GM21528 (cell line): ENCODE measurements at regions not wholly inside any gene's neighbourhood (a gene's known extent, or its start where the extent isn't known, plus 50 kb on each side); places are given as distances from the start of the nearest gene placed in this dataset.
"Not testable (repeated sequence)": the region's sequence is repeated elsewhere in the genome, so short reads cannot be mapped to it uniquely, and the experiment has no call there.

ENCODE experiments used
- ATAC-seq: cut with Tn5 transposase; IDR thresholded peaks from one replicate; pipeline ENCODE4 v1.9.1; 2021; ENCODE audit warnings: mild to moderate bottlenecking, moderate library complexity; ENCODE audit not compliant: unreplicated experiment, low FRiP score

DNA sequence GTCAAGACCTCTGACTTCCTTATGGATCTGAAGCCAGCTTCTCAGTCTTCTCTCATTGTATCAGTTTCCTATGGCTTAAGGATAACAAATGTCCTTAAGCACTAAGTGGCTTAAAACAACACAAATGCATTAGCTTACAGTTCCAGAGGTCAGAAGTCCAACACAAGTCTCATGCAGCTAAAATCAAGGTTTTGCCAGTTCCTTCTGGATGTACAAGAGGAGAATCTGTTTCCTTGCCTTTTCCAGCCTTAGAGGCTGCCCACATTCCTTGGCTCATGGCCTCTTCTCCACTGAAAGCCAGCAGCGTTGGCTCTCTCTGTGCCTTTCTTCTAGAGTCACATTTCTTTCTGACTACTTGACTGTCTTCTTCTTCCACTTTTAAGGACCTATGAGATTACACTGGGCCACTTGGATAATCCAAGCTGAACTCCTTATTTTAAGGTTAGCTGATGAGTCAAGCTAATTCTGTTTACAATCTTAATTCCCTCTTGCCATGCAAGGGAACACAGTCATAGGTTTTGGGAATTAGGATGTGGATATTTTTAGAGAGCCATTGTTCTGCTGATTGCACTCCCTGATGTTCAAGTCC is 179.0 kb downstream of the BCAS1 start:
- no peak for ATAC-seq

DNA sequence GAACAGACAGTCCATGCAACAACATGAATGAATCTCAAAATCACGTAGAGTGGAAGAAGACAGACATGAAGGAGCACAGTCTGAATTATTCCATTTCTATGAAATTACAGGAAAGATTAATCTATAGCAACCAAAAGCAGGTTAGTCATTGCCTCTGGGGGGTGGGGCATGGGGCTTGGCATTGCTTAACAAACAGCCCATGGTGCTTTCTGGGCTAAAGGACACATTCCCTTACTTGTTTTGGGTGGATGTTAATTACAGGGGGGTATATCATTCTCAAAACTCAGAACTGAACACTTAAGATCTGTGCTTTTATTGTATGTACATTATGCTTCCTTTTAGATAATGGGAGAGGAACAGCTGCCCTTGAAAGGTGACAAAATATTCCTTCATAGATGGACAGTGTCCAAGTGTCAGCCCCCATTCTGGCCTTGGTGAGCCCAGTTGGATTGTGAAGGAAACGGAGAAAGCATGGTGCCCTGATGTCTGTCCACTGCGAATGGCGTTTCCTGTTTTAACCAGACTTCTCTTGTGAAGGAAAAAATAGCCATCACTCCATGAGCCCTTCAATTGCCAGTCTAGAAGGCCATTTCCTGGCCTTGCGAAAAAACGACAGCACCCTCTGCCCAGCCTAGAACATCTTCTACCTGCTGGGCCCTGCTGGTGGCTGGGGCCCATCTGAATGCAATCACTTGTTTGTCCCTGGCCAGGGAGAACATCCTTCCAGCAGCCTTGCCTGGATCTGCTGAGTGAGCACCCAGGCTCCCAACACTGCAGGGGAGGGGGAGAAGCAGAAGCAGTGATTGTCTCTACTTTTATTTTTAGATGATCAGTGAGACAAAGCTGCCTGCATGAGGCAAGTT is 179.7 kb downstream of the BCAS1 start:
- ATAC-seq: no peak

DNA sequence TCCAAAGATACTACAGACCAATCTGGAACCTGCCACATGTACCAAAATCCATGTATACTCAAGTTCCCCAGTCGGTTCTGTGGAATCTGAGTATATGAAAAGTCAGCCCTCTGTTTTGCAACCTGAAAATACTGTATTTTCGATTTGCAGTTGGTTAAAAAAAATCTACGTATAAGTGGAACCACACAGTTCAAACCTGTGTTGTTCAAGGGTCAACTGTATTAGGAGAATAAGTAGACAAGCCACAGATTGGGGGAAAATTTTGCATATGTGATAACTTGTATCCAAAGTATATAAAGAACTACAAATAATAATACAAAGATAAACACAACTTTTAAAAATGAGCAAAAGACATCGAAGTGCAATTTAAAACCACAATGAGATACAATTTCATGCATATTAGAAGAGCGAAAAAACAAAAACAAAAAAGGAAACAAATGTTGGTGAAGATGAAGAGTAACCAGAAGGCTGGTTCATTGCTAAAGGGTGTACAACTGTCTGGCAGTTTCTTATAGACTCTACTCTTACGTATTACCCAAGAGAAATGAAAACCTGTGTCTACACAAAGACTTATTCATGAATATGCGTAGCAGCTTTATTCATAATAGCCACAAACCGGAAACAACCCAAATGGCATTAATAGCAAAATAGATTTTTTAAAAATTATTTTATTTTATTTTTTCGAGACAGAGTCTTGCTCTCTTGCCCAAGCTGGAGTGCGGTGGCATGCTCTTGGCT is 180.8 kb downstream of the BCAS1 start:
- no peak for ATAC-seq

DNA sequence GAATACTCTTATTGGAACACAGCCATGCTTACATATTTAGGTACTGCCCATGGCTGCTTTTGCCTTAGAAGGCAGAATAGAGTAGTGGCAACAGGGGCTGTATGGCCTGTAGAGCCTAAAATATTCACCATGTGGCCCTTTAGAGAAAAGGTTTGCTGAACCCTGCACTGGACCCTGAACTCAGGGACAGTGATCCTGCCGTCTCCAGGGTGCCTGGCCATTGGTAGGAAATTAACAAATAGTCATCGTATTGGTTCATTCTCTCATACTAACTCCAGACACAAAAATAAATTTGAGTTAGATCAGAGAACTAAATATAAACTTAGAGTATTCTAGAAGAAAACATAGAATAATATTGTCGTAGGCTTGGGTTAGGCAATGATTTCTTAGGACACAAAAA is 181.4 kb downstream of the BCAS1 start:
- no peak for ATAC-seq

DNA sequence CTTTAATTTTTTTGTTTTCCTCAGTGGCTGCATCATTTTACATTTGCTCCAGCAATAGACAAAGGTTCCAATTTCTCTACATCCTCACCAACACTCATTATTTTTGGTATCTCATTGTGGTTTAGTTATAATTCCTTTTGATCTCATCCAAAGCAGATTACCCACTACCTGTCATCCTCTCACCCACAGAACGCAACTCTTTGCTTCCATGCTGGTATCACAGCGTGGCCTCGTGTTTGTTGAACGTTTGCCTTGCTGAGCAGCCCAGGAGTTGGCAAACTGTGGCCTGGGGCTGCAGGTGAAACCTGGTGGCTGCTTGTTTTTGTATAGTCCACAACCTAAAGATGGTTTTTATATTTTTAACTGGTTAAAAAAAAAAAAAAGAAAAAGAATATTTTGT is 181.9 kb downstream of the BCAS1 start:
- no peak for ATAC-seq

DNA sequence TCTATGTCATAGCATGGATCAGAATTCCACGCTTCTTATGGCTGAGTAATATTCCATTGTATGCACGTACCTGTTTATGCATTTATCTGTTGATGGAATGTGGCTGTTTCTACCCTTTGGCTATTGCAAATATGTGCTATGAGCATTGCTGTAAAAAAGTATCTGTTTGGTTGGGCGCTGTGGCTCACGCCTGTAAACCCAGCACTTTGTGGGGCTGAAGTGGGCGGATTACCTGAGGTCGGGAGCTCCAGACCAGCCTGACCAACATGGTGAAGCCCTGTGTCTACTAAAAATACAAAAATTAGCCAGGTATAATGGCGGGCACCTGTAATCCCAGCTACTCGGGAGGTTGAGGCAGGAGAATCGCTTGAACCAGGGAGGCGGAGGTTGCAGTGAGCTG is 182.4 kb downstream of the BCAS1 start:
- ATAC-seq: no peak

DNA sequence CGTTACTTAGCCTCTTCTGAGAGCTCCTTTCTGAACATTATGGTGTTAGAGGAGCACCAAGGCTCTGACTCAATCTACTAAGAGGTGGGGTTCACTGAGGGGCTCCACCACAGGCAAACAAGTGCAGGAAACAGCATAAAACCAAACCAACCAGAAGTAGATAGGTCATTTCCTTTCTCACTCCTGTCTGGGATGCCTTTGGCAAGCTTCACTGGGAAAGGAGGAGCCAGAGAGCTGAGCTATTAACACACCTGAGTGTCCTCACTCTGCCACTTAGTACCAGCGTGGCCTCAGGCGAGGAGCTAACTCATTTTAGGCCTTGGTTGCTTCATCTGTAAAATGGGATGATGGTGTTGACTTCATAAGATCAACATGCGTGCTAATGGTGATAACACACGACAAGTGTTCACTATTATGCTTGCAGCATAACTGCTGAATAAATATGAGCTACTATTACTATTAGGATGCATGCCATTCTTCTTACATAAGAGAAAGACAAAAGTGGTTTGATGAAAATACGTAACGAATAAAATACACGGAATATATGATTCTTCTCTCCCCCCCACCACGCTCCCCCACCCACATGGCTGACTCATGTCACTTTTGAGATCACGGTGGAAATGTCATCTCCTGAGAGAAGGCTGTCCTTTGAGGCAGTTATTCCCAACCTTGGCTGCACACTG is 185.4 kb downstream of the BCAS1 start:
- no peak for ATAC-seq

DNA sequence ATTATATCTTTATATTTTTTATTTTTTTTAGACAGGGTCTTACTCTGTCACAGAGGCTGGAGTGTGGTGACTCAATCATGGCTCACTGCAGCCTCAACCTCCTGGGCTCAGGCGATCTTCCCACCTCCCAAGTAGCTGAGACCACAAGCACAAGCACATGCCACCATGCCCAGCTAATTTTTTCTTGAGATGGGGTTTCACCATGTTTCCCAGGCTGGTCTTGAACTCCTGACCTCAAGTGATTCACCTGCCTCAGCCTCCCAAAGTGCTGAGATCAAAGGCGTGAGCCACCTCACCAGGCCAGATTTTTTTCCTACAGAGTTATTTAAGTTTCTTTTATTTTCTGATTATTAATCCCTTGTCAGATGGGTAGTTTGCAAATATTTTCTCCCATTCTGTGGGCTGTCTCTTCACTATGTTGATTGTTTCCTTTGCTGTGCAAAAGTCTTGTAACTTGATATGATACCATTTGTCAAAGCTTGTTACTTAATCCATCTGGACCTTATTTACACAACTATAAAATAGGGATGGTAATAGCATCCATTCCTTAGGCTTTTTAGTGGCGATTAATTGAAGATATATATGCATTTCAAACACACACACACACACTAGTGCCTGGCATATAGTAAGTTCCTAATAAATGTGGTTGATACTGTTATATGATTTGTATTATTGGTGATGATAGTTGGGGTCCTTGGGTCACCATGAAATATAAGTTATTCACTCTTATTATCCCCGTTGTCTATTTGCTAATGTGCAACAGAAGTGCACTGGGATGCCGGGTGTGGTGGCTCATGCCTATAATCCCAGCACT is 187.1 kb downstream of the BCAS1 start:
- no peak for ATAC-seq

DNA sequence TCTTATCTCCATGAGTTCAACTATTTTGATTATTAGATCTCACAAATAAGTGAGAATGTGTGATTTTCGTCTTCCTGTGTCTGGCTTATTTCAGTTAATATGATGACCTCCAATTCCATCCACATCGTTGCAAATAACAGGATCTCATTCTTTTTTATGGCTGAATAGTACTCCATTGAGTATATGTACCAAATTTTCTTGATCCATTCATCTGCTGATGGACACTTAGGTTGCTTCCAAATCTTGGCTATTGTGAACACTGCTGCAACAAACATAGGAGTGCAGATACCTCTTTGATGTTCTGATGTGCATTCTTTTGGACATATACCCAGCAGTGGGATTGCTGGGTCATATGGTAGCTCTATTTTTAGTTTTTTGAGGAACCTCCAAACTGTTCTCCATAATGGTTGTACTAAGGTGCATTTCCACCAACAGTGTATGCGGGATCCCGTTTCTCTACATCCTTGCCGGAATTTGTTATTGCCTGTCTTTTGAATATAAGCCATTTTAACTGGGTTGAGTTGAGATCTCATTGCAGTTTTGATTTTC is 187.9 kb downstream of the BCAS1 start:
- ATAC-seq: not testable (repeated sequence)

DNA sequence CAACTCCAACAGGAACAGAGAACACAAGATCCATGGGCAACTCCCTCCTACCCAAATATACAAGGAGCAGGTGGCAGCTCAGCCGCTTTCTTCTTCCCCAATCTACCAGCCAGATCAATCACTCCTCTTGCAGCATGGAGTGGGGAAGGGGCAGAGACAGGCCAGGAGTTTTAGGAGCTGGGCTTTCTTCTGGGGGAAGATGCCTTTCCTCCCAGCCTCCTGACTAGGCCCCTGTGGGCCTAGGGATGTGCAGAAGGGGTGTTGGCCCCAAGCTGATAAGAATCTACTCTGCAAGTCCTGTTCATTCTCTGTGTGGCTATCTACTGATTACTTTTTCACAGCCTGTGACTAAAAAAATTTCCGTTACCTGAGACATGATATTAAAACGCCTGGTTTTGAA is 189.0 kb downstream of the BCAS1 start:
- ATAC-seq: no peak

DNA sequence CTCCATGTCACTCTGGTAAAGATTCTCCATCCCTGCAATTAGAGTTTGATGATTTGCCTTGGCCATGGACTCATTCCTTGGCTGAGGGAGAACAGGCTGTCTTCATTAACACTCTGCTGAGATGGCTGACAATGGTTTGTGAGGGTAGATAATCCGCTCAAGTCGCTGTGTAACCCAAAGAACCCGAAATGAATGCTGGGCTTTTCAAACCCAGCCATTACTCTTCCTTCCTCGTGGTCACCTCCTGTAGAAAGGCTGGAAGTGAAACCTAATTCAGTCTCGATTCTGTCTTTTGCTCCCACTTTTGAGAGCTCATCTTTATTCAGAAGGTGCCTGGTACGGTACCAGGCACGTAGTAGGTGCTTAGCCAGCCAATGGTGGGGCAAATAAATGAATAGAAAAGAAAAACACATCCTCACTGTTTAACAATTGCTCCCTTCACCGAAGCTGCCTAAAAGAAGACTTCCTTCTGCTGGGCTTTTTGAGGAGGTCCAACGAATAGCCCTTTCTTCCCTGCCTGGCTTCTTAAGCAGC is 190.2 kb downstream of the BCAS1 start:
- no peak for ATAC-seq

DNA sequence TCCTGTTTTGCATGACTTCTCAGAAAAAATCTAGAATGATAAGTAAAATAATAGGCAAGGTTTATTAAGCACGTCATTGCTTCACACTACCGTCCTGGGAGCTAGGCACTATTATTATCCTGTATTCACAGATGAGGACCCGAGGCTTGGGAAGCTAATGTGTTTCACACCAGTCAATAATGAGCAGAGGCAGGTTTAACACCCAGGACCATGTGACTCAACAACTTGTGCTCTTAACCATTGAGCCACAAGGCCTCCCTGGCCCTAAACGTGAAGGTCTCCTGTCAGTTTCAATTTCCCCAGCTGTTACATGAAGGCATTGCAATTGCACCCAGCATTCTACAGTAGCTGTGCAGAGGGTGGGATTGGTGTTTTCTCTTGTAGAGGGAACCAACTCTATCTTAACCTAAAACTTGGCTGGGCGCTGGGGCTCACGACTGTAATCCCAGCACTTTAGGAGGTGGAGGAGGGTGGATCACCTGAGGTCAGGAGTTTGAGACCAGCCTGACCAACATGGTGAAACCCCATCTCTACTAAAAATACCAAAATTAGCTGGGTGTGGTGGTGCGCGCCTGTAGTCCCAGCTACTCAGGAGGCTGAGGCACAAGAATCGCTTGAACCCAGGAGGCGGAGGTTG is 191.2 kb downstream of the BCAS1 start:
- no peak for ATAC-seq

DNA sequence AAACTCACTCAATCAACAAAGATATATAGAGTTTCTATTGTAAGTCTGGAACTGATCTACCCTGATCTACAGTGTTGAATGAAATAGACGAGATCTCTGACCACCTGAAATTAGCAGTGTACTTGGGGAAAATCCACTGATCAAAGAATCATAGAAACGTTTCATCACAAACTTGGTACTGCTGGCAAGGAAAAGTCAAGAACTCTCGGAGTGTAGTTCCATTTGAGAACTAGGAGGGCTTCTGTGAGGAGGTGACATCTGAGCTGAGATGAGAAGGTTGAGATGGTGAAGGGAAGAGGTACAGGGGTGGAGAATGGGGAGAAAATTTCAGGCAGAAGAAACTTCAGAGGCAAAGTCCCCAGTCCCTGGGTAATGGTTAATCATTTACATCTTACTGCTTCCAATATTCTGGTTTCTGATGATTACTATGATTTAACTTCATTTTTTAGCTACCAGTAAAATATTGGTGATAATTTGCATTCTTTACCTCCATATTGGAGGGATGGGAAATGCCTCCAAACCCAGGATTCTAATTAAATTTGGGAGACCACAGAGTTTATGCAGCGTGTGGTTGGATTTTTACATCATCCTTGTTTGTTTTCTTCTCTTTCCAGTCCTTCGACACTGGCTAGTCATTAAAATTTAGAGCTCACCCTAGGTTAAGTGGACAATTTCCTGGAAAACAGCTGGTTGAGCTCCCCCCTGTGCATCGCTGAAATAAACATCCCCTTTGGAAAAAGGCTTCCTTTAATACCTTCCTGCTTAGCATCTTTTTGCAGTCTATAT is 191.9 kb downstream of the BCAS1 start:
- ATAC-seq: no peak

DNA sequence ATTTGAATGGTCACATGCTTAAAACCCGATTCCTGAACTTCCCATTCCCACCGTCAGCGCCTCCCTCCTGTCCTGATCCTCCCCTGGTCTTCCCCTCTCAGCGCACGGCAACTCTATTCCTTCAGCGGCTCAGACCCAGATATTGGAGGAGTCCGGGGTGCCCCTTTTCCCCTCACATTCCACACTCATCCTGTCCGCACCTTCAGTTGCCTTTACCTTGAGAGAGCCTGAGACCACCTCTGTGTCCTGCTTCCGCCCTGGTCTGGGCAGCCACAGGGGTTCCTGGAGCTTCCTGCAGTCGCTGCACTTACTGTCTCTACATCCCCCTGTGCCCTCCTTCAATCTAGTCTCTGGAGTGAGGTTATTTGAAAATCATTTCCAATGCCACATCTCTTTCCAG is 193.4 kb downstream of the BCAS1 start:
- ATAC-seq: no peak

DNA sequence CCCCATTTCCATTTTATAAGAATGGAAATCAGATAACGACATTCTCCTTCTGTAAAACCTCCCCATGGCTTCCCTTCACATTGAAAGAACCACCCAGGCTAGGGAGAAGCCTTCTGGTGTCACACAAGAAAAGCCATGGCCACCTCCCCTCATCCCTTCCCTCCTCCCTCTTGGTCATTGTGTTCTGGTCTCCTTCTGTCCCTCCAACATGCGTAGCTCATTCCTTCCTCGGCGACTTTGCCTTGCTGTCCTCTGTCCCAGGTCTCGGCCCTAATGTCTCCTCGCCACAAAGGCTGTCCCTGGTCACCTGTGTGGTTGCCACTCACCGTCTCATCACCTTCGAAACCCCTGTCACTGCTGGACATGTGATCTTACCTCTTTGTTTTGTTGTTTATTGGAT is 193.9 kb downstream of the BCAS1 start:
- no peak for ATAC-seq

DNA sequence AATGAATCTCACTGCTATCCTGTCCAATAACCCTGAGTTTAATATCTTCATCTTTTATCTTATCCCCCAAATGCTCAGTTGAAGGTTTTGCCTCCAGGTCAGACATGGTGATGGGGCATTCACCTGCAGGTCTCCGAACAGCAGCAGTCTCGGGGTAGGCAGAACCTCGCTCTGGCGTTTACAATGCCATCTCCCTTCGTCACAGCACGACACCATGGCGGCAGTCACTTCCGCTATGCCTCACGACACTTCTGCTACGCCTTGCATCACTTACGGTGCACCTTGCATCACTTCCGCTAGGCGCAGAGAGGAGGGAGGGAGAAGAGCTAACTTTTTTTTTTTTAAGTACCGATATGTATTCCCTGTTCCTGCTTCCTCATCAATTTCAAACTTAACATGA is 194.9 kb downstream of the BCAS1 start:
- ATAC-seq: no peak

DNA sequence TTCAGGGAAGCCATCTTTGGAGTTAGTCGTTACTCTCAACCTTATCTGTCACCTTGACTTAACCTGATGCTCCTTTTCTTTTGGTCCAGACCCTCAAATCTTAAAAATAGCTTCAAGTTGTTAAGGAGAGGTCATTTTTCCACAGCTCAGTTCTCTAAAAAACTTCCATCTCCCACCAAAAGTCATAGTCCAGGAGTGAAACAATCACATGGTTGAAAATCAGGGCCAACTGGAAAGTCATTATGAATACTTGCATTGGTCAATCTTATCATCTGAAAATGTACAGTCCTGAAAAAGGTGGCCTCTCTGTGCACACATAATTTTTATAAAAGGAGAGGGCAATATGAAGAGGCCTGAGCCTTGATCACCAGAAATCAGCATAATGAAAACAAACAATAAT is 195.7 kb downstream of the BCAS1 start:
- no peak for ATAC-seq

DNA sequence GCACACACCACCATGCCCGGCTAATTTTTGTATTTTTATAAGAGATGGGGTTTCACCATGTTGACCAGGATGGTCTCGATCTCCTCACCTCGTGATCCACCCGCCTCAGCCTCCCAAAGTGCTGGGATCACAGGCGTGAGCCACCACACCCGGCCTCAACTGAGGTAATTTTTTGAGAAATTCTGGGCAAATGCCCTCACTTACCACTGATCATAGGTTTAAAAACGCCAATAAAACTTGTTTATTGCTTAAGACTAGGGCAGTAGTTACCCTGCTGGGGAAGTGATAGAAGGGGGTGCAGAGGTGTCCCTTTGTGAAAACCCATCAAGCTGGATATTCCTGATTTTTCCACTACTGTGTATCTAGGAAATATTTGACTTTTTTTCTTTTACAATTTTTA is 196.3 kb downstream of the BCAS1 start:
- no peak for ATAC-seq
